Ecto neural progenitor cell (in vitro differentiated cells): ENCODE measurements at regions not wholly inside any gene's neighbourhood (a gene's known extent, or its start where the extent isn't known, plus 50 kb on each side); places are given as distances from the start of the nearest gene placed in this dataset.
A peak's percentile ranks its signal among the peaks of the same experiment; 100 is the strongest.
"Not testable (repeated sequence)": the region's sequence is repeated elsewhere in the genome, so short reads cannot be mapped to it uniquely, and the experiment has no call there.

Source experiments
- DNase-seq: peaks from one replicate; pipeline ENCODE4 v3.0.0-alpha.2; 2018; ENCODE audit warnings: low spot score

- no peak for DNase-seq
Measured at GRCh38 chr20:7171911-7172310, 404.4 kb downstream of the BMP2 start.

- DNase-seq: no peak
Measured at GRCh38 chr20:7174554-7174953, 407.1 kb downstream of the BMP2 start.

- not testable (repeated sequence) for DNase-seq
Measured at GRCh38 chr20:7175827-7176226, 408.3 kb downstream of the BMP2 start.

- DNase-seq: no peak
Measured at GRCh38 chr20:7178004-7178403, 410.5 kb downstream of the BMP2 start.

GRCh38 chr20:7180256-7181045 is 413.0 kb downstream of the BMP2 start:
- DNase-seq: no peak

GRCh38 chr20:7189231-7189630 is 421.7 kb downstream of the BMP2 start:
- no peak for DNase-seq

- DNase-seq: no peak
Measured at GRCh38 chr20:7193681-7194080, 426.2 kb downstream of the BMP2 start.

- DNase-seq: no peak
Measured at GRCh38 chr20:7195704-7196103, 428.2 kb downstream of the BMP2 start.

- no peak for DNase-seq
Measured at GRCh38 chr20:7196481-7196880, 429.0 kb downstream of the BMP2 start.

- no peak for DNase-seq
Measured at GRCh38 chr20:7199861-7200260, 432.4 kb downstream of the BMP2 start.

- DNase-seq: no peak
Measured at GRCh38 chr20:7207186-7207798, 439.8 kb downstream of the BMP2 start.

GRCh38 chr20:7210910-7211309 is 443.4 kb downstream of the BMP2 start:
- DNase-seq: no peak

GRCh38 chr20:7214081-7214740 is 446.7 kb downstream of the BMP2 start:
- peak; percentile 54 for DNase-seq

GRCh38 chr20:7217606-7218005 is 450.1 kb downstream of the BMP2 start:
- DNase-seq: no peak

- no peak for DNase-seq
Measured at GRCh38 chr20:7220755-7221154, 453.3 kb downstream of the BMP2 start.

GRCh38 chr20:7226156-7226555 is 458.7 kb downstream of the BMP2 start:
- DNase-seq: no peak

GRCh38 chr20:7231303-7231702 is 463.8 kb downstream of the BMP2 start:
- DNase-seq: no peak

- DNase-seq: no peak
Measured at GRCh38 chr20:7232796-7233195, 465.3 kb downstream of the BMP2 start.

GRCh38 chr20:7237251-7237650 is 469.8 kb downstream of the BMP2 start:
- no peak for DNase-seq

GRCh38 chr20:7240490-7240889 is 473.0 kb downstream of the BMP2 start:
- DNase-seq: no peak

- DNase-seq: no peak
Measured at GRCh38 chr20:7248281-7249201, 481.1 kb downstream of the BMP2 start.

GRCh38 chr20:7250337-7250736 is 482.9 kb downstream of the BMP2 start:
- DNase-seq: no peak
